Sciatic nerve (tissue), 2 donors: ENCODE measurements at regions not wholly inside any gene's neighbourhood (a gene's known extent, or its start where the extent isn't known, plus 50 kb on each side); places are given as distances from the start of the nearest gene placed in this dataset.
"Not testable (repeated sequence)": the region's sequence is repeated elsewhere in the genome, so short reads cannot be mapped to it uniquely, and the experiment has no call there.

Experiments used
- ATAC-seq: fragments of 200-7000 bp; cut with Tn5 transposase; one replicate; pipeline ENCODE4 v1.9.1; 2020; ENCODE audit warnings: mild to moderate bottlenecking, moderate library complexity
- DNase-seq: peaks from one replicate; pipeline ENCODE4 v3.0.0-alpha.2; 2020; ENCODE audit warnings: low spot score
- intact Hi-C: fragments of 100-400 bp; cut with DNase I; formaldehyde crosslinking; loops from one replicate; pipeline ENCODE4 v1.14.2; 2022
- donor health status: DM: no; HTN: no; CAD: no.
- donor health status: DM: no; HTN: no; CAD: no.

DNA sequence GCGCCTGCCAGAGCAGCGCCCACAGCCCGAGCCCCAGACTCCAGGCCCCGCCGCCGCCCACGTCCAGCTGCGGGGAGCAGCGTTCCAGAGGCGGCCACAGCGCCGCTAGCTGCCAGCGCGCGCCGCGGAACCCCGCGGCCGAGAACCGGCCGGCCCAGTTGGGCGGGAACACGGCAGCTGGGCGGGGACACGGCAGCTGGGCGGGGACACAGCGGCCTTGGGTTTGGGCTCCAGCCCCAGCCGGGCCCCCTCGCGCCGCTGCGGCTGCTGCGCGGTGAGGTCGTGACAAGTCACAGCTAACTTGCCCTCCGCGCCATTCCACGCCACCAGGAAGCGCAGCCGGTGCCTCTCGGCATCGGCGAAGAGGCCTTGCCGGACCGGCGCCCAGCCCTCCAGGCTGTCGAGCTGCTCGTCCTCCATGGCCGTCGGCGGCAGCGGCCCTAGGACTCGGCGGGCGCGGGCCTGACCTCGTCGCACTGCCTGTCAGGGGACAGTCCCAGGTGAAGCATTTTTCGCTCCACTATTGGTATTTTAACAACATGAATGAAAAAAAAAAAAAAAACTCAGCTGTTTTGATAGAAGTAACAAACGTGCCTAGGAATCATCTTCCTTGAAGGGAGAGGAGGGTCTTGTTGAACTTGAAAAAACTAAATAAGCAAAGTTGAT, 56.6 kb upstream of the GOLGA8N start:
- intact Hi-C loops, result not testable (repeated sequence)
- peak; percentile 70 for DNase-seq

GRCh38 chr15:32536057-32536493, 57.2 kb upstream of the GOLGA8N start:
- DNase-seq, intact Hi-C loops, ATAC-seq: not testable (repeated sequence)

More for the DNA sequence above, 56.6 kb upstream of the GOLGA8N start:
- peak; percentile 99 for ATAC-seq

- DNase-seq, intact Hi-C loops, ATAC-seq: not testable (repeated sequence)
These were observed 57.9 kb upstream of the GOLGA8N start for GRCh38 chr15:32535150-32535898.

DNA sequence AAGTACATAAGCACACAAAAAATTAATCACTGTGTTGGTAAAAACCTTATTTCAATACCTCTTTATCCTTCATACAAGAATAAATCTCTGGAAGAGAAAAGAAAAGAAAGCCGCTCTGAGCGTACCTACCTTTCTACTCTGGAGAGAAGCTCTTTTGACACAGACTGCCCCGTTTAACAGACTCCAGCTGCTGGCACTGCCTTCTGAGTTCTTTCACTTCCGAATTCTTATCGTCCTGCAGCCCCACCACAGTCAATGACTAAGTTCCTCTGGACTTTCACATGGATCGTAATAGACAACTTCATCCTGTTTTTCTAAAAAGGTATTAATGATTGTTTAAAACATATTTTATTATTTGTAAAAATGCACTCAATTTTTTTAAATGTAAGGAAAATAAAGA, 67.5 kb upstream of the GOLGA8O start:
- intact Hi-C loops, DNase-seq, ATAC-seq: not testable (repeated sequence)

DNA sequence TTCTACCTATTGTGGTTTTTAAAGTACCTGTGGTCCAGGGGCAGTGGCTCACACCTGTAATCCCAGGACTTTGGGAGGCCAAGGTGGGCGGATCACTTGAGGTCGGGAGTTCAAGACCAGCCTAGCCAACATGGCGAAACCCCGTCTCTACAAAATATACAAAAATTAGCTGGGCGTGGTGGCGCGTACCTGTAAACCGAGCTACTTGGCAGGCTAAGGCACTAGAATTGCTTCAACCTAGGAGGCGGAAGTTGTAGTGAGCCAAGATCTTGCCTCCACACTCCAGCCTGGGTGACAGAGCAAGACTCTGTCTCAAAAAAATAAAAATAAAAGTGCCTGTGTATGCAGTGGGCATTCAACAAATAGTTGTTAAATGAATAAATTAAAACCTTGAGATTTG, 67.0 kb upstream of the GOLGA8O start:
- DNase-seq, ATAC-seq, intact Hi-C loops: not testable (repeated sequence)

DNA sequence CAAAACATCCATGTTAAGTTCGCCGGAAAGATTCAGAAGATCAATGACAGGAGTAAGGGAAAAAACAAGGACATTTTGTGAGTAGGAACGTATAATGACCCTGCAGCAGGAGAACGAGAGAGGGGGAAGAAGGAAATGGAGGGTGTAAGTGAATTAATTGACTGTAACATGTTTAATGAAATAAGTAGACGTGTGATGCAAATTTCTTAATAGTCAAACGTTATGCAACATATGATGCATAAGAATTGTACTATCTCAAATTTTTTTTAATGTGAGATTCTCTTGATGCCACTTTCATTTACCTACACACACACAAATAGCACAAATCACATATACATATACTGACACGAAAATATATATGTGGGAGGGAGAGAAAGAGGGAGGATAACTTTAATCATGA, 63.5 kb upstream of the GOLGA8O start:
- intact Hi-C loops, ATAC-seq, DNase-seq: not testable (repeated sequence)

DNA sequence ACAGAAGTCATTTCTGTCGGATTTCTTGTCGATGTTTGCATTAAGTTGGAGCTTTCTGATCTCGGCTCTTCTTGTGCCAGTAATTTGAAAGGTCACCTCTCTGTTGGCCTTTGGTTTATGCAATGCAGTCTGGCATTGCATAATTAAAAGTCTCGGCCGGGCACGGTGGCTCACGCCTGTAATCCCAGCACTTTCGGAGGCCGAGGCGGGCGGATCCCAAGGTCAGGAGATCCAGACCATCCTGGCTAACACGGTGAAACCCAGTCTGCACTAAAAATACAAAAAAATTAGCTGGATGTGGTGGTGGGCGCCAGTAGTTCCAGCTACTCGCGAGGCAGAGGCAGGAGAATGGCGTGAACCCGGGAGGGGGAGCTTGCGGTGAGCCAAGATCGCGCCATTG, 62.6 kb upstream of the GOLGA8O start:
- intact Hi-C loops, ATAC-seq: not testable (repeated sequence)
- DNase-seq, result peak; percentile 34

GRCh38 chr15:32516954-32517353, 61.5 kb upstream of the GOLGA8O start:
- intact Hi-C loops, ATAC-seq, DNase-seq: not testable (repeated sequence)

DNA sequence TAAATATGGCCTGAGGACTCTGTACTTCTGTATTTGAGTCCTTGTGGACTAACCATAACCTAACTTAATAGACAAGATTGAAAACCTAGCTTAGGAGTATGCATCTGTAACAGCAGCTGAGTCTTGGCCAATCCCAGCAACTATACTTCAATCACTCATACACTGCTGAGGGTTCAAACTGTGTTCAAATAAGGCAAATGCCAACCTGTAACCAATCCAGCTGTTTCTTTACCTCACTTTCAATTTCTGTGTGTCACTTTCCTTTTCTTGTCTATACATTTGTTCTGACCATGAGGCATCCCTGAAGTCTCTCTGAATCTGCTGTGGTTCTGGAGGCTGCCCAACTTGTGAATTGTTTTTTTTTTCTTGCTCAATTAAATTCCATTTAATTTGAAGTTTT, 57.9 kb upstream of the GOLGA8O start:
- DNase-seq, ATAC-seq, intact Hi-C loops: not testable (repeated sequence)

- ATAC-seq, intact Hi-C loops, DNase-seq: not testable (repeated sequence)
These were observed 54.6 kb upstream of the GOLGA8O start for GRCh38 chr15:32510027-32510426.

DNA sequence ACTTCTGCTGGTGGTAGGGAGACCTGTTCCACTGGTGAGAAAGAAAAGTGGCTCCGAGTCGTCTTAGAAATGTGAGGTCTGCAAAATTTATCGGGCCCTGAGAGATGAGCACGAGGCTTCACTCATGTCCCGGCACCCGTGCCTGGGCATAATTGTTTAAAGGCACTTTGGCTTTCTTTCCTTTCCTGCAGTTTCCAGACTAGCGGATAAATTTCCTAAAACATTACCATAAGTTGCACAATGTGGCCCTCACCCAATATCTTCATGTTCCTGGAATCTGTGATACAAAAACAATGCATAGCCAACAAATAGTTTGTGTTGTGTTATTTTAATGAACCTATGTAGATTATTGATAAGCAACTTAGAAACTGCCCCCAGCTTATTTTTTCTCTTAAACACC, 52.6 kb upstream of the GOLGA8O start:
- peak; percentile 18 for ATAC-seq
- intact Hi-C loops, DNase-seq: not testable (repeated sequence)

- ATAC-seq, DNase-seq, intact Hi-C loops: not testable (repeated sequence)
These were observed 51.4 kb upstream of the GOLGA8O start for GRCh38 chr15:32506787-32507186.

DNA sequence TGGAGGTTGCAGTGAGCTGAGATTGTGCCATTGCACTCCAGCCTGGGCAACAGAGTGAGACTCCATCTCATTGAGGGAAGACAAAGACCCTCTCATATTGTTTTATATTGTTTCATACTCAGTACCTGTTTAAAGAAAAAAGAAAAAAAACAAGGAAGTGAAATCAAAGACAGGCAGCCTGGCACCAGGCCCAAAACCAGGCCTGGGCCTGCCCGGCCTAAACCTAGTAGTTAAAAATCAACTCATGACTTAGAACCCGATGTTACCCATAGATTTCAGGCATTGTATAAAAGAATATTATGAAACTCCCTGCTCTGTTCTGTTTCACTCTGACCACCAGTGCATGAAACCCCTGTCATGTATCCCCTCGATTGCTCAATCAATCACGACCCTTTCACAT, 50.2 kb upstream of the GOLGA8O start:
- DNase-seq, ATAC-seq, intact Hi-C loops: not testable (repeated sequence)
